GM19351 (cell line): ENCODE measurements at regions not wholly inside any gene's neighbourhood (a gene's known extent, or its start where the extent isn't known, plus 50 kb on each side); places are given as distances from the start of the nearest gene placed in this dataset.
"Not testable (repeated sequence)": the region's sequence is repeated elsewhere in the genome, so short reads cannot be mapped to it uniquely, and the experiment has no call there.

Experiments used
- ATAC-seq: cut with Tn5 transposase; IDR thresholded peaks from one replicate; pipeline ENCODE4 v1.9.1; 2021; ENCODE audit warnings: mild to moderate bottlenecking, moderate library complexity; ENCODE audit not compliant: unreplicated experiment

GRCh38 chr12:94916663-94917062 lies 86.8 kb downstream of the NDUFA12 start:
- no peak for ATAC-seq

GRCh38 chr12:94909663-94910062 lies 93.8 kb downstream of the NDUFA12 start:
- no peak for ATAC-seq

DNA sequence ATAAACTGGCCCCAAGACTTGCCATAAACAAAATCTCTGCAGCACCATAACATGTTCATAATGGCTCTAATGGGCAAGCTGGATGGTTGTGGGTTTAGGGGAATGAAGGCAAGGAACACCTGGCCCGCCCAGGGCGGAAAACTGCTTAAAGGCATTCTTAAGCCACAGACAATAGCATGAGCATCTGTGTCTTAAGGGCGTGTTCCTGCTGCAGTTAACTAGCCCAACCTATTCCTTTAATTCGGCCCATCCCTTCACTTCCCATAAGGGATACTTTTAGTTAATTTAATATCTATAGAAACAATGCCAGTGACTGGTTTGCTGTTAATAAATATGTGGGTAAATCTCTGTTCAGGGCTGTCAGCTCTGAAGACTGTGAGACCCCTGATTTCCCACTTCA lies 97.7 kb downstream of the NDUFA12 start:
- ATAC-seq, result not testable (repeated sequence)

DNA sequence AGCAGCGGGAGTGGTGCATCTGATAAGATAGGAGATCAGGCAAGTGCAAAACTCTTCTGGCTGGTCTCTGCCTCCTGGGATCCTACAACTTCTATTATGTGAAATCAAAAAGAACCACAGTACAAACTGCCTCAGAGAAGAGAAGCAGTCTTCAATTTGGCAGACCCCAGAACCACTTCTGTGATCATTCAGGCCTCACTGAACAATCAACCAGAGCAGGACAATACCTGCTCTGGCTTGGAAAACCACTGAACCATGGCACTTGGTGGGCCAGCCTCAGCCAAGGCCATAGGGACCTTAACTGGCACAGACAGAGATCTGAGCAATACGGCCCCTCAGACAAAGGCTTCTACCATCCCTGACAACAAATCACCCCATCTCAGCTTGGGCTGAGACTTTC lies 103.0 kb downstream of the NDUFA12 start:
- no peak for ATAC-seq

- no peak for ATAC-seq
These were observed 105.1 kb downstream of the NDUFA12 start for GRCh38 chr12:94898388-94898787.

DNA sequence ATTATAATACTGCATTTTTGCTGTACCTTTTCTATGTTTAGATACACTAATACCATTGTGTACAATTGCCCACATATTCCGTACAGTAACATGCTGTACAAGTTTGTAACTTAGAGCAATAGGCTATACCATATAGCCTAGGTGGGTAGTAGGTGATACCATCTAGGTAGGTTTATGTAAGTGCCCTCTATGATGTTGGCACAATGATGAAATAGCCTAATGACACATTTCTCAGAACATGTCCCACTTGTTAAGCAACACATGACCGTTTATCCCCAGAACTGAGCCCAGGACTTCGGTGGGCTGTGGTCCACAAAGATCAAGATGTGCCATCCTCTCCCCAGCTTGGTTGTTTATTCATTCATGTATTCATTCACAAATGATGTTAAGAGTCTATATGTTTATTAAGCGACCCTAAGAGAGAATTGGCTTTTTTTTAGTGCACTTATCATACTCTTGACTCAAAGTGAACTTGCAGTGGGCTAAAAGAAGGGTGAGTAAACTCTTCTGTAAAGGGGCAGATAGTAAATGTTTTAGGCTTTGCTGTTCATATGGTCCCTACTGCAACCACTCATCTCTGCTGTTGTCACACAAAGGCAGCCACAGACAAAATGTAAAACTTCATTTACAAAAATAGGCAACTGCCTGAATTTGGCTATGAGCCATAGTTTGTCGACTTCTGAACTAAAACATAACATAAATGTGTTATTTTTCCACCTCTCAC lies 110.8 kb downstream of the NDUFA12 start:
- ATAC-seq, result no peak

DNA sequence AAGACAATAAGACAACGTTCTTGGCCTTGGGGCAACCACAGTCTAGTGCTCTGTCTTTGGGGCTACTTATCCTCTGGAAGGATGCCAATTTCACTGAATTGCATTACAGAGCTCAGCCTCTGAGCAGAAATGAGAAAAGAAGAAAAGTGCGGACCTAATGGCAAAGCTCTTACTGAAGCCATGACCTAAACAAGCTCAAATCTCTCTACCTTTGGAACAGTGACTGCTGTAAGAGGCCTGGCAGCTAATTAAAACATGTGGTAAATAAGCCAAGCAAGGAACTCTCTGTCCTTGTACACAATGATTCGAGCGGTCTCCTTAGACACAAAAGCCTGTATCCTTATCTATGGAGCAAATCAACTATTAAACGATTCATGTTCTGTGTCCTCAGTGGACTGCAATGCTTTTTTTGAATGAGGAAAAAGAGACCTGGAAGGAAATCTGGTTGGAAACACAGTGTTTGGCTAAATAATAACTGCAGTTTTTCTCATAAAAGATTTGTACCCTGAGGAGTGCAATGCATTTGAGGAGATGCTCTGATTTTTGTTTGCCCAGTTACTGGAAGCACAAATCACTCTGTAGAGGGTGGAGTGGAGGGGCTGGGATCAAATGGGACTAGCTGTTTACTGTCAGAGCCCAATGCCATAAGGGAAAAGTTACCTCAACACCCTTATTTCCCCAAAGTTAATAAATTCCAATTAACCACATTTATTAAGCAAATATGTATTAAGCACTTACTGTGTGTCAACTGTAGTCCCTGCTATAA lies 113.9 kb downstream of the NDUFA12 start:
- no peak for ATAC-seq

DNA sequence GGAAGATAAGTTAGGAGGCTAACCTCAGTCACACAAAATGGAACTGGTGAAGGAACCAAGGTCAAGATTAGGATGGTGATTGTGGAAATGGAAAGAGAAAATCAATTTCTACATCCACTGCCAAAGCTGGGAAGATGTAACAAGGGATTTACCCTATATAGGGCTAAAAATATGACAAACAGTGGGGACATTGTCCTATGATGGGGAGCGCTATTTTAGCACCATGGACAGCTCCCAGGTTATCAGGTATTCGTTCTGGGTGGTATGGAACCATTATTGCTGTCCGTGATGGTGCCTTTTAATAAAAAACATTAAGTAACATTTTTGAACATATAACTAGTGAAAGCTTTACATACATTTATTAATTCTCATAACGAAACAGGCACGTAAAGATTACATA lies 124.0 kb downstream of the NDUFA12 start:
- no peak for ATAC-seq

- ATAC-seq, result peak; percentile 46
These were observed 128.0 kb downstream of the NDUFA12 start for GRCh38 chr12:94875525-94875924.

- ATAC-seq, result no peak
These were observed 128.8 kb downstream of the NDUFA12 start for GRCh38 chr12:94874518-94875302.

DNA sequence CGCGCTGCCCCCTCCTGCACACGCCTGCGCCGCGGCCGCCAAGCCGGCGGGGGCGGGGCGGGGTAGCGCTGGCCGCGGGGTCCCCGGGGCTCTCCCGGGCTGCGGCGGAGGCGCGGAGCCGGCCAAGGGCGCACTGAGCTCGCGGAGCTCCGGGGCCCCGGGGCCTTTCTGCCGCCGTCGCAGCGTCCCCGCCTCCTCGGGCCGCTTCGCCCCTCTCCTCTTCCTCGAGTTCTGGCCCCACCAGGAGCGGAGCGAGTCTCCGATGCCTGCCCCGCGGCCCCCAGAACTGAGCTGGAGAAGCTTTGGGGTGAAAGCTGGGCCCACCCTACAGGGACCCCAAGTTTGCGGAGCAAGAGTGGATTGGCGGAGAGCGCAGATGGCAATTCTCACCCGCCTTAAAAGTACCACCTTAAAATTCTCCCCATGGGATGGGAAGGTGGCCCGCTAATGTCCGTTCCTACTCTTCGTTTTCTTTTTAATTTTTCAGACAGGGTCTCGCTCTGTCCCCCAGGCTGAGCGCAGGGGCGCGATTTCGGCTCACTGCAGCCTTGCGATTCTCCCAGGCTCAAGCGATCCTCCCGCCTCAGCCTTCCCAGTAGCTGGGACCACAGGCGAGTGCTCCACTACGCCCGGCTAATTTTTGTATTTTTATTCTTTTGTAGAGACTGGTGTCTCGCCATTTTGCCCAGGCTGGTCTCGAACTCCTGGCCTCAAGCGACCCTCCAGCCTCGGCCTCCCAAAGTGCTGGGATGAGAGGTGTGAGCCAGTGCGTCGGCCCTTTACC lies 129.6 kb downstream of the NDUFA12 start:
- ATAC-seq, result no peak

- ATAC-seq, result peak; percentile 72
These were observed 130.3 kb downstream of the NDUFA12 start for GRCh38 chr12:94872971-94873733.

DNA sequence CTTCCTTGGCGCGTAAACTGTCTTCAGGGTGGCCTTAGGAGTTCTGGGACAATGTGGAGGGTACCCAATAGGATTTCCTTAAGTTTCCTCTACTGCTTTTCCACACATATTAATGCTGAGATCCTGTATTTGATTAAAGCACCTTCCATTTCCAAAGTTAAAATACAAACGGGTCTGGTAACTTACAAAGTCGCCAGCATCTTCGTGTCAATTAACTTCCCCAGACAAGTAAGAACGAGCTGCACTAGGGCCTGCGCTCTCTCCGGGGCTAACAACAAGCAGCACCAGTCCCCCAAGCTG lies 130.9 kb downstream of the NDUFA12 start:
- ATAC-seq, result peak; percentile 10

DNA sequence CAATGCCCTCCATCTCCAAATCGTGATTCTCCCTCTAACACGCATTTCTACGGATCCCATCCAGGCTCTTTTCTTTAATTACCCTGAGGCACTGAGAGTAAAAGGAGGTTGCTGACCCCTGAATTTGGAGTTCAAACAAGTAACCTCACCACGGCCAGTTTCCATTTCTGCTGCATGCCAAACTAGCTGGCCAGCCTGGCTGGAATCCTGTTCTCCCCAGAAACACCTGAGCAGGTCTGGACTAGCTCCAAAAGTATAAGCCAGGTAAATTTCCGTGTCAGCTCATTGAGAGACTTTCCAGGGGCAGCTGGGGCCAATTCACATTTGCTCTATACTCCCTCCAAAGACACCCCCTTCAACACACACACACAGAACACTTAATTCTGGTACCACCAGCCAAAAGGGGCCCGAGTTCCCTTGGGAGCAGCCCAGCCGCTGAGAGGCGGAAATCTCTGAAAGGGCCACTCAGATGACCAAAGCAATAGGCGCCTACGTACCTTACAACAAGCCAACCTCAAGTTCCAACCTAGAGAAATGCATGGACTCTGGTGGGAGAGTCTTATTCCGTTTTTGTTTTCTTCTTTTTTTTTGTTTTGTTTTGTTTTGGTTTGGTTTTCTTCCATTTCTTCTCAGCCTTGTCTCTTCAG lies 131.4 kb downstream of the NDUFA12 start:
- ATAC-seq, result no peak

DNA sequence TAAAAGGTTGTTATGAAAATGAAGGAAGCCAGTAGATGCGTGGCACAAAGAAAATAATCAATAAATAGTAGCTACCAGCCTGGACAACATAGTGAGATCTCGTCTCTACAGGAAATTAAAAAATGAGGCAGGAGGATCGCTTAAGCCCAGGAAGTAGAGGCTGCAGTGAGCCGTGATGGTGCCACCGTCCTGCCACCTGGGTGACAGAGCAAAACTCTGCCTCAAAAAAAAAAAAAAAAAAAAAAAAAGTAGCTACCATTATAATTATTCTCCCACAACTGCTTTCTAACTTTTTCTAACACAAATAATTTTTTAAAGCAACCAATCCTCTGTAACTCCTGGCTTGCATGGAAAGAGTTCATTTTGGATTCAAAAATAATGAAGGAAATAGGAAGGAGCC lies 133.0 kb downstream of the NDUFA12 start:
- ATAC-seq, result no peak

DNA sequence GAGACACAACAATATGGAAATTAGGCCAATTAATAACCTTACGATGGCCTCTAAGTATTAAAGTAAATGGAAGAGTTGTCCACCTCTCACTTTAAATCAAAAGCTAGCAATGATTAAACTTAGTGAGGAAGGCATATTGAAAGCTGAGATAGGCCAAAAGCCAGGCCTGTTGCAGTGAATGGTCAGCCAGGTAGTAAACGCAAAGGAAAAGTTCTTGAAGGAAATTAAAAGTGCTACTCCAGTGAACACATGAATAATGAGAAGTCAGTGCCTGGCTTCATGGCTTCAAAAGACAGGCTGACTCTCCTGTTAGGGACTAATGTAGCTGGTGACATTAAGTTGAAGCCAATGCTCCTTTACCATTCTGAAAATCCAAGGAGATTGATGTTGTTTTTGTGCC lies 135.3 kb downstream of the NDUFA12 start:
- ATAC-seq, result no peak

GRCh38 chr12:94867066-94867855 lies 136.2 kb downstream of the NDUFA12 start:
- ATAC-seq, result peak; percentile 77

GRCh38 chr12:94864987-94865386 lies 138.5 kb downstream of the NDUFA12 start:
- ATAC-seq, result no peak
